Hepatocyte (in vitro differentiated cells): ENCODE measurements at regions not wholly inside any gene's neighbourhood (a gene's known extent, or its start where the extent isn't known, plus 50 kb on each side); places are given as distances from the start of the nearest gene placed in this dataset.

ENCODE experiments used
- DNase-seq: peaks from one replicate; pipeline ENCODE4 v3.0.0-alpha.2; 2016; ENCODE audit warnings: low spot score
- H2AFZ ChIP-seq: fragments of 200-600 bp; sonication (generic); 2 replicates; pipeline ENCODE4 v1.6.0; 2016; ENCODE audit warnings: antibody characterized with exemption, mild to moderate bottlenecking
- H3K27ac ChIP-seq: fragments of 200-600 bp; sonication (generic); 2 replicates; pipeline ENCODE4 v1.5.1; 2016; ENCODE audit warnings: mild to moderate bottlenecking
- H3K27me3 ChIP-seq: fragments of 200-600 bp; sonication (generic); 2 replicates; pipeline ENCODE4 v1.6.1; 2016
- H3K36me3 ChIP-seq: fragments of 200-600 bp; sonication (generic); replicated peaks from 2 replicates; pipeline ENCODE4 v1.5.1; 2016; ENCODE audit warnings: low read depth; ENCODE audit not compliant: insufficient read depth
- H3K4me1 ChIP-seq: fragments of 200-600 bp; sonication (generic); 2 replicates; pipeline ENCODE4 v1.5.1; 2016; ENCODE audit warnings: mild to moderate bottlenecking, moderate library complexity; ENCODE audit not compliant: insufficient read depth
- H3K4me2 ChIP-seq: fragments of 200-600 bp; sonication (generic); 2 replicates; pipeline ENCODE4 v1.6.0; 2016
- H3K4me3 ChIP-seq: fragments of 200-600 bp; sonication (generic); 2 replicates; pipeline ENCODE4 v1.5.1; 2016; ENCODE audit warnings: mild to moderate bottlenecking
- H3K79me2 ChIP-seq: fragments of 200-600 bp; sonication (generic); 2 replicates; pipeline ENCODE4 v1.6.0; 2017; ENCODE audit warnings: mild to moderate bottlenecking
- H3K9me2 ChIP-seq: fragments of 200-600 bp; sonication (generic); replicated peaks from 2 replicates; pipeline ENCODE4 v1.6.0; 2017; ENCODE audit warnings: mild to moderate bottlenecking; ENCODE audit not compliant: insufficient read depth
- H3K9me3 ChIP-seq: fragments of 200-600 bp; sonication (generic); 2 replicates; pipeline ENCODE4 v1.5.1; 2016; ENCODE audit warnings: low read depth, mild to moderate bottlenecking
- H4K20me1 ChIP-seq: fragments of 200-600 bp; sonication (generic); 2 replicates; pipeline ENCODE4 v1.6.0; 2016; ENCODE audit warnings: mild to moderate bottlenecking; ENCODE audit not compliant: insufficient read depth, poor library complexity, severe bottlenecking
- EZH2 ChIP-seq: fragments of 200-600 bp; sonication (generic); IDR thresholded peaks from 2 replicates; pipeline ENCODE4 v1.6.1; 2016; ENCODE audit warnings: antibody characterized with exemption, mild to moderate bottlenecking, borderline replicate concordance
- EZH2phosphoT487 ChIP-seq: fragments of 200-600 bp; sonication (generic); IDR thresholded peaks from one replicate; pipeline ENCODE4 v1.6.1; 2018; ENCODE audit warnings: antibody characterized with exemption, mild to moderate bottlenecking, low read depth, moderate library complexity; ENCODE audit not compliant: unreplicated experiment, severe bottlenecking
- WGBS: methylation state at CpG from one replicate; pipeline ENCODE4 v1.1.6; 2016; ENCODE audit warnings: low lambda C conversion rate; ENCODE audit errors: missing lambda C conversion rate; 5-methylcytosine and 5-hydroxymethylcytosine counted together
- TF ChIP-seq, protein P1 (sequence below): fragments of 200-600 bp; sonication (generic); IDR thresholded peaks from 2 replicates; pipeline ENCODE4 v1.5.1; 2016; ENCODE audit warnings: antibody characterized with exemption, mild to moderate bottlenecking; ENCODE audit not compliant: poor library complexity

DNA sequence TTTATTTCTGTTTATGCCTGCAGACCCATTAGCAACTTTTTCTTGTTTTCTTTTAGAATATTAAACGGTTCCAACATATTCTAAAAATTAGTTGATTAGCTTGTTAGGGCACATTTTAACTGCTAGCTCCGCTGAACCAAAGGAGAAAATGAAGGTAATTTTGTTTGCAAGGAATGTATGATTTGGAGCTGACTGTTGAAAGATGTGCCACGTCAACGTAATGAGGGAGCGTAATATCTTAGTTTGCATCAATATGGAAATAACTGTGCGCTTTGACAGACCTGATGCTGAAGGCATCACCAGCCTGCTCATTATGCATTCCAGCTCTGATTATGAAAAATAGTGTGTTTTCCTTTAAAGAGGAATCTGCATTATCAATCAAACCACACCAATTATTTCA is 102.0 kb upstream of the CTBP2 start:
- H3K36me3 ChIP-seq: no peaks in the 10 kb centered on the region
- no peak overlapping the region for H2AFZ ChIP-seq
- H3K27ac ChIP-seq: no peak overlapping the region
- H3K79me2 ChIP-seq: no peaks in the 10 kb centered on the region
- no peak for DNase-seq
- no peak overlapping the region for H3K4me2 ChIP-seq
- TF ChIP-seq, protein P1, sequence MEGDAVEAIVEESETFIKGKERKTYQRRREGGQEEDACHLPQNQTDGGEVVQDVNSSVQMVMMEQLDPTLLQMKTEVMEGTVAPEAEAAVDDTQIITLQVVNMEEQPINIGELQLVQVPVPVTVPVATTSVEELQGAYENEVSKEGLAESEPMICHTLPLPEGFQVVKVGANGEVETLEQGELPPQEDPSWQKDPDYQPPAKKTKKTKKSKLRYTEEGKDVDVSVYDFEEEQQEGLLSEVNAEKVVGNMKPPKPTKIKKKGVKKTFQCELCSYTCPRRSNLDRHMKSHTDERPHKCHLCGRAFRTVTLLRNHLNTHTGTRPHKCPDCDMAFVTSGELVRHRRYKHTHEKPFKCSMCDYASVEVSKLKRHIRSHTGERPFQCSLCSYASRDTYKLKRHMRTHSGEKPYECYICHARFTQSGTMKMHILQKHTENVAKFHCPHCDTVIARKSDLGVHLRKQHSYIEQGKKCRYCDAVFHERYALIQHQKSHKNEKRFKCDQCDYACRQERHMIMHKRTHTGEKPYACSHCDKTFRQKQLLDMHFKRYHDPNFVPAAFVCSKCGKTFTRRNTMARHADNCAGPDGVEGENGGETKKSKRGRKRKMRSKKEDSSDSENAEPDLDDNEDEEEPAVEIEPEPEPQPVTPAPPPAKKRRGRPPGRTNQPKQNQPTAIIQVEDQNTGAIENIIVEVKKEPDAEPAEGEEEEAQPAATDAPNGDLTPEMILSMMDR: no peak
- TF ChIP-seq EZH2phosphoT487 (no peak), EZH2 (no peak)
- H3K9me2 ChIP-seq: no peaks in the 10 kb centered on the region
- H3K4me1 ChIP-seq: no peaks in the 10 kb centered on the region
- H3K27me3 ChIP-seq: no peaks in the 10 kb centered on the region
- H3K4me3 ChIP-seq: no peak overlapping the region
- H3K9me3 ChIP-seq: no peaks in the 10 kb centered on the region
- 91% methylated on average over 6 of the region's 6 CpGs for WGBS
- H4K20me1 ChIP-seq: no peaks in the 10 kb centered on the region

DNA sequence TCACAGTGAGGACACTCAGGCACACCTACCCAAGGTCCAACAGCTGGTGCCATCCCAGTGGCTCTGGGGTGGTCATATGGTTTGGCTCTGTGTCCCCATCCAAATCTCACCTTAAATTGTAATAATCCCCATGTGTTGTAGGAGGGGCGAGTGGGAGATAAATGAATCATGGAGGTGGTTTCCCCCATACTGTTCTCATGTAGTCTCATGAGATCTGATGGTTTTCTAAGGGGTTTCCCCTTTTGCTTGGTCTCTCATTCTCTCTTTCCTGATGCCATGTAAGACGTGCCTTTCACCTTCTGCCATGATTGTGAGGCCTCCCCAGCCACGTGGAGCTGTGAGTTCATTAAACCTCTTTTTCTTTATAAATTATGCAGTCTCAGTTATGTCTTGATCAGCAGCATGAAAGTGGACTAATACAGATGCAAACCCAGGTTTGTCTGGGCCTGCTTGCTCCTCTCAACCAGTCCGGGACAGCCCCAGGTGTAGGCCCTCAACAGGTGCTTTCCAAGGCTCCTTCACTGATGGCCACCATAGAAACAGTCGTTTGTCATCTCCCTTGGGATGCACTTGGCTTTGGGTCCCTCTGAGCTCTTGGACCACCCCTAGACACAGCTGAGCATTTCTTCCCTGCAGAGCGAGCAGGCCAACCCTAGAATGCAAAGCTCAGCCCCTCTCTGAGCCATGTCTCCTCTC is 101.3 kb upstream of the CTBP2 start:
- Histone ChIP-seq H4K20me1 (no peaks in the 10 kb centered on the region), H3K4me3 (no peak overlapping the region), H3K27ac (no peak overlapping the region), H3K4me2 (no peak overlapping the region), H3K9me3 (no peaks in the 10 kb centered on the region), H3K36me3 (no peaks in the 10 kb centered on the region), H3K9me2 (no peaks in the 10 kb centered on the region), H3K79me2 (no peaks in the 10 kb centered on the region), H3K4me1 (no peaks in the 10 kb centered on the region), H3K27me3 (no peaks in the 10 kb centered on the region), H2AFZ (no peak overlapping the region)
- 90% methylated on average over 6 of the region's 6 CpGs for WGBS
- no peak for DNase-seq
- TF ChIP-seq, protein P1: no peak
- TF ChIP-seq EZH2phosphoT487 (no peak), EZH2 (no peak)

DNA sequence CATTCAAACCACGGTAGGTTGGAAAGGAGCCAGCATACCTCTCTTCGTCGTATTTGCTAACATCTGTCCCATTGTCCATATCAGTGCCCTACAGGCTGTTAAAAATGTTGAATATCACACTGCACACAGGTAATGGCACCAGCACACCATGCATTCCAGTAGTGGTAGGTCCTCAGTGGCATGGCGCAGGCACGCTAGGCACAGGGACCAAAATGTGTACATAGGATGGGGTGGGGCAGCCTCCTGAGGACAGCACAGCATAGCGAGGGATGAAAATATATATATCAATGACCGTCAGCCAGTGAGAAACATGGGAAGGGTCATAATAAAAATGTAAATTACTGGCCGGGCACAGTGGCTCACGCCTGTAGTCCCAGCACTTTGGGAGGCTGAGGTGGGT is 99.9 kb upstream of the CTBP2 start:
- no peaks in the 10 kb centered on the region for H4K20me1 ChIP-seq
- H3K27ac ChIP-seq: no peak overlapping the region
- H3K4me1 ChIP-seq: no peaks in the 10 kb centered on the region
- H3K27me3 ChIP-seq: no peaks in the 10 kb centered on the region
- H3K9me3 ChIP-seq: no peaks in the 10 kb centered on the region
- H3K4me2 ChIP-seq: no peak overlapping the region
- H2AFZ ChIP-seq: no peak overlapping the region
- TF ChIP-seq, protein P1: no peak
- TF ChIP-seq EZH2 (no peak), EZH2phosphoT487 (no peak)
- H3K79me2 ChIP-seq: no peaks in the 10 kb centered on the region
- no peak overlapping the region for H3K4me3 ChIP-seq
- WGBS: 95% methylated on average over 9 of the region's 9 CpGs
- DNase-seq: no peak
- no peaks in the 10 kb centered on the region for H3K36me3 ChIP-seq
- no peaks in the 10 kb centered on the region for H3K9me2 ChIP-seq
